ENCODE measurements at regions not wholly inside any gene's neighbourhood (a gene's known extent, or its start where the extent isn't known, plus 50 kb on each side); places are given as distances from the start of the nearest gene placed in this dataset.
A peak's percentile ranks its signal among the peaks of the same experiment; 100 is the strongest.

GRCh38 chr5:126334760-126335159 lies 88.4 kb upstream of the GRAMD2B start:
- Histone ChIP-seq H3K27ac (replicated peaks) (no peak overlapping the region), H3K4me3 (no peak overlapping the region), H3K27me3 (ENCODE audit: low read depth) (no peaks in the 10 kb centered on the region), H3K9me3 (replicated peaks) (no peaks in the 10 kb centered on the region), H3K4me1 (no peaks in the 10 kb centered on the region), H3K36me3 (no peaks in the 10 kb centered on the region)
- intact Hi-C loops (cut with micrococcal nuclease) = loop anchor here (5.0 kb wide), 1 partner anchor 263 kb away; the partner anchor contains the start of gene ALDH7A1
- TF ChIP-seq CTCF (IDR thresholded peaks at IDR 0.05; ENCODE audit: borderline replicate concordance) = no peak
- no peak for DNase-seq

GRCh38 chr5:126335886-126336285 lies 87.3 kb upstream of the GRAMD2B start:
- Histone ChIP-seq H3K4me3 (no peak overlapping the region), H3K27me3 (ENCODE audit: low read depth) (no peaks in the 10 kb centered on the region), H3K4me1 (no peaks in the 10 kb centered on the region), H3K27ac (replicated peaks) (no peak overlapping the region), H3K36me3 (no peaks in the 10 kb centered on the region), H3K9me3 (replicated peaks) (no peaks in the 10 kb centered on the region)
- intact Hi-C loops (cut with micrococcal nuclease) = loop anchor here (5.0 kb wide), 1 partner anchor 261 kb away; the partner anchor contains the start of gene ALDH7A1
- no peak for DNase-seq
- TF ChIP-seq CTCF (IDR thresholded peaks at IDR 0.05; ENCODE audit: borderline replicate concordance) = no peak

- no peak overlapping the region for H3K27ac ChIP-seq (replicated peaks)
- no peak for DNase-seq
- no peaks in the 10 kb centered on the region for H3K4me1 ChIP-seq
- no peak for TF ChIP-seq CTCF (IDR thresholded peaks at IDR 0.05; ENCODE audit: borderline replicate concordance)
- no peaks in the 10 kb centered on the region for H3K9me3 ChIP-seq (replicated peaks)
- H3K27me3 ChIP-seq (ENCODE audit: low read depth) = no peaks in the 10 kb centered on the region
- H3K4me3 ChIP-seq = no peak overlapping the region
- H3K36me3 ChIP-seq = no peaks in the 10 kb centered on the region
- intact Hi-C loops (cut with micrococcal nuclease) = loop anchor here (5.0 kb wide), 1 partner anchor 259 kb away; the partner anchor contains the start of gene ALDH7A1
Measured at GRCh38 chr5:126338635-126339034, 84.6 kb upstream of the GRAMD2B start.

GRCh38 chr5:126339215-126339805 lies 83.9 kb upstream of the GRAMD2B start:
- no peaks in the 10 kb centered on the region for H3K9me3 ChIP-seq (replicated peaks)
- H3K27ac ChIP-seq (replicated peaks) = no peak overlapping the region
- TF ChIP-seq CTCF (IDR thresholded peaks at IDR 0.05; ENCODE audit: borderline replicate concordance) = peak; percentile 90
- no peak overlapping the region for H3K4me3 ChIP-seq
- DNase-seq = no peak
- no peaks in the 10 kb centered on the region for H3K36me3 ChIP-seq
- H3K4me1 ChIP-seq = no peaks in the 10 kb centered on the region
- intact Hi-C loops (cut with micrococcal nuclease) = loop anchor here (5.0 kb wide), 1 partner anchor 258 kb away; the partner anchor contains the start of gene ALDH7A1
- no peaks in the 10 kb centered on the region for H3K27me3 ChIP-seq (ENCODE audit: low read depth)

- no peak for DNase-seq
- no peaks in the 10 kb centered on the region for H3K27me3 ChIP-seq (ENCODE audit: low read depth)
- H3K9me3 ChIP-seq (replicated peaks) = no peaks in the 10 kb centered on the region
- no peaks in the 10 kb centered on the region for H3K36me3 ChIP-seq
- no peak overlapping the region for H3K4me3 ChIP-seq
- TF ChIP-seq CTCF (IDR thresholded peaks at IDR 0.05; ENCODE audit: borderline replicate concordance) = no peak
- intact Hi-C loops (cut with micrococcal nuclease) = no loop called here
- no peaks in the 10 kb centered on the region for H3K4me1 ChIP-seq
- H3K27ac ChIP-seq (replicated peaks) = no peak overlapping the region
Measured at GRCh38 chr5:126341906-126342630, 81.1 kb upstream of the GRAMD2B start.

Measured in left ventricle myocardium inferior (tissue), 1 donor.